RKO (cell line): ENCODE measurements at regions not wholly inside any gene's neighbourhood (a gene's known extent, or its start where the extent isn't known, plus 50 kb on each side); places are given as distances from the start of the nearest gene placed in this dataset.
A peak's percentile ranks its signal among the peaks of the same experiment; 100 is the strongest.

Source experiments
- DNase-seq: peaks from one replicate; pipeline ENCODE4 v3.0.0-alpha.2; 2016; ENCODE audit warnings: low spot score

GRCh38 chr10:28811639-28812349 is 134.5 kb downstream of the BAMBI start:
- no peak for DNase-seq

- DNase-seq, result no peak
Measured at GRCh38 chr10:28812384-28813372, 135.4 kb downstream of the BAMBI start.

GRCh38 chr10:28815681-28816080 is 138.4 kb downstream of the BAMBI start:
- DNase-seq, result no peak

GRCh38 chr10:28822719-28823464 is 145.6 kb downstream of the BAMBI start:
- DNase-seq, result no peak

GRCh38 chr10:28823501-28824075 is 146.3 kb downstream of the BAMBI start:
- no peak for DNase-seq

- no peak for DNase-seq
Measured at GRCh38 chr10:28833313-28833712, 156.0 kb downstream of the BAMBI start.

GRCh38 chr10:28836435-28836743 is 159.1 kb downstream of the BAMBI start:
- no peak for DNase-seq

GRCh38 chr10:28837613-28838390 is 160.5 kb downstream of the BAMBI start:
- DNase-seq, result no peak

GRCh38 chr10:28838908-28839307 is 161.6 kb downstream of the BAMBI start:
- DNase-seq, result peak; percentile 14

GRCh38 chr10:28839600-28840007 is 162.3 kb downstream of the BAMBI start:
- DNase-seq, result no peak

- DNase-seq, result no peak
Measured at GRCh38 chr10:28840202-28840601, 162.9 kb downstream of the BAMBI start.

GRCh38 chr10:28840971-28841370 is 163.7 kb downstream of the BAMBI start:
- DNase-seq, result no peak

- DNase-seq, result no peak
Measured at GRCh38 chr10:28841625-28842024, 164.3 kb downstream of the BAMBI start.

GRCh38 chr10:28842321-28842720 is 165.0 kb downstream of the BAMBI start:
- peak; percentile 38 for DNase-seq

- DNase-seq, result no peak
Measured at GRCh38 chr10:28845009-28845682, 167.8 kb downstream of the BAMBI start.

GRCh38 chr10:28849309-28849708 is 172.0 kb downstream of the BAMBI start:
- no peak for DNase-seq

- DNase-seq, result no peak
Measured at GRCh38 chr10:28849821-28850220, 172.5 kb downstream of the BAMBI start.

- no peak for DNase-seq
Measured at GRCh38 chr10:28850784-28851183, 173.5 kb downstream of the BAMBI start.

- DNase-seq, result no peak
Measured at GRCh38 chr10:28853195-28853594, 175.9 kb downstream of the BAMBI start.

- DNase-seq, result no peak
Measured at GRCh38 chr10:28857164-28857563, 179.8 kb downstream of the BAMBI start.

GRCh38 chr10:28858646-28859045 is 181.3 kb downstream of the BAMBI start:
- DNase-seq, result no peak
